Kidney (tissue), 13 donors: ENCODE measurements at regions not wholly inside any gene's neighbourhood (a gene's known extent, or its start where the extent isn't known, plus 50 kb on each side); places are given as distances from the start of the nearest gene placed in this dataset.

ENCODE experiments used
- DNase-seq, 5 donors: peaks; one replicate each; pipeline ENCODE4 v3.0.0-alpha.2; 2013 to 2020
- FAIRE-seq: peaks from 2 replicates; lab custom pipeline; 2012; peaks lifted over from hg19 to GRCh38; lab: Jason Lieb, UNC
- H3K27ac ChIP-seq, 2 donors: one replicate each; pipeline ENCODE4 v1.7.0; 2013; ENCODE audit warnings: low read depth in 2 of 2, low read length in 2 of 2, inconsistent platforms in 1 of 2
- H3K27me3 ChIP-seq: one replicate; pipeline ENCODE4 v1.7.1; 2013; ENCODE audit warnings: low read length, inconsistent platforms; ENCODE audit not compliant: control insufficient read depth, insufficient read depth
- H3K36me3 ChIP-seq, 3 donors: one replicate each; pipeline versions ENCODE4 v1.7.0 to v1.7.1; 2013; ENCODE audit warnings: low read length in 3 of 3, control low read depth in 1 of 3, inconsistent platforms in 1 of 3; ENCODE audit not compliant: insufficient read depth in 3 of 3, control insufficient read depth in 2 of 3
- H3K4me1 ChIP-seq, 3 donors: one replicate each; pipeline versions ENCODE4 v1.7.0 to v1.7.1; 2013; ENCODE audit warnings: low read length in 3 of 3, inconsistent platforms in 1 of 3, low read depth in 1 of 3; ENCODE audit not compliant: control insufficient read depth in 2 of 3, insufficient read depth in 2 of 3
- H3K4me3 ChIP-seq, 3 donors: one replicate each; pipeline versions ENCODE4 v1.7.0 to v1.8.1; 2013; ENCODE audit warnings: low read length in 3 of 3, control low read depth in 1 of 3, inconsistent platforms in 1 of 3
- H3K9ac ChIP-seq, 3 donors: one replicate each; pipeline versions ENCODE4 v1.7.0 to v1.7.1; 2013; ENCODE audit warnings: low read length in 3 of 3, control low read depth in 1 of 3, inconsistent platforms in 1 of 3
- H3K9me3 ChIP-seq, 3 donors: one replicate each; pipeline versions ENCODE4 v1.7.0 to v1.7.1; 2013; ENCODE audit warnings: low read length in 3 of 3, control low read depth in 1 of 3, inconsistent platforms in 1 of 3; ENCODE audit not compliant: control insufficient read depth in 2 of 3, insufficient read depth in 1 of 3
- CTCF ChIP-seq: IDR thresholded peaks from 3 replicates; pipeline ENCODE4 v1.5.1; 2012; ENCODE audit warnings: mild to moderate bottlenecking, moderate library complexity, borderline replicate concordance; ENCODE audit not compliant: insufficient read depth; ENCODE audit errors: extremely low read depth
- intact Hi-C: fragments of 100-400 bp; cut with DNase I; formaldehyde crosslinking; loops from one replicate; pipeline ENCODE4 v1.11.1; 2022
- donor health status: control.
- donor health status: control.
- donor health status: control.
- donor health status: control.
- donor health status: control.
- donor health status: DM: yes; HTN: yes; CAD: no.
- donor health status: Normal renal cell carcinoma (clear cell type).

DNA sequence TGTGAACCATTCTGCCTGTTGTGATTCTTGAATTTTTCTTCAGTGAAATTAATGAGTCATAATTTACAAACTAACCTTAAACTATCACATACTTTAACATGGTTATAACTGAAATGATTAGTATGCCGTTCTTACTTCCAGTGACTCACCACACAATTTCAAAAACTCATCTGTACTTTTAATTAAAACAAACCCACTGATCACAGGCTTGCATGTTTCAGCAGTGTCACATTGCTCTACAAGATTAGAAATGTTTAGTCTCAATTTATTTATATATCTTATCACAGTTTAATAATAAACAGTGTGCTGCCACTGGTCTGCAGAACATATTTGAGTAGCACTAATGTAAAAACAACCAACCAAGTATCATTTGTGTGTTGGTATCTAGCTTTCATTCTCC lies 2227.9 kb upstream of the PCDH20 start:
- H3K9ac ChIP-seq = no peak overlapping the region
- FAIRE-seq (no peak), DNase-seq (no peak)
- H3K27ac ChIP-seq = no peak overlapping the region
- no peaks in the 10 kb centered on the region for H3K4me1 ChIP-seq
- intact Hi-C loops = no loop called here
- H3K27me3 ChIP-seq = no peaks in the 10 kb centered on the region
- no peak overlapping the region for H3K4me3 ChIP-seq
- no peak for TF ChIP-seq CTCF
- H3K36me3 ChIP-seq = no peaks in the 10 kb centered on the region
- H3K9me3 ChIP-seq = no peaks in the 10 kb centered on the region

- Histone ChIP-seq H3K4me3 (peak overlapping the region; percentile 40 to 82 (median 57)), H3K4me1 (no peaks in the 10 kb centered on the region), H3K36me3 (no peaks in the 10 kb centered on the region), H3K9me3 (no peaks in the 10 kb centered on the region), H3K9ac (peak overlapping the region in 1 of 3 donors; percentile 31), H3K27me3 (no peaks in the 10 kb centered on the region), H3K27ac (no peak overlapping the region)
- peak; percentile 21 for TF ChIP-seq CTCF
- intact Hi-C loops = no loop called here
- no peak for DNase-seq
- peak; percentile 54 for FAIRE-seq
Measured at GRCh38 chr13:63636316-63636993, 2220.8 kb upstream of the PCDH20 start.

DNA sequence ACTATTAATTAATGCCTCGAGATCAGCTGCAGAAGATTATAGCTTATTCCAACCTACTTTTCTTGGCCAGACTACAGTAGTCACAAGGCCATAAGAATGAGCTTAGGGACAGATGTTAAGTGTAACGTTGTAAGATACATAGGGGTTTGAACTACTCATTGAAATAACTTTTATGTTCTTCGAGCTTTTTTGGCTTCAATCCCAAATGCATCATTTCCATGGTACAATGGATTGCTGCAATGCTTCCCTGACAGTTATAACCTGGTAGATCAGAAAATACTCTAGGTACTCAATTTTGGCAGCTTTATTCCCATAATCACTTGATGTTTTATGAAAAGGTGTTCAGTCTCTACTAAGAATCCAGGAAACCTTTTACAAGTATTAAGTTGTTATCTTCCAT lies 2216.7 kb upstream of the PCDH20 start:
- no peaks in the 10 kb centered on the region for H3K4me1 ChIP-seq
- no peaks in the 10 kb centered on the region for H3K36me3 ChIP-seq
- no peak overlapping the region for H3K9ac ChIP-seq
- H3K27ac ChIP-seq = no peak overlapping the region
- no peak for TF ChIP-seq CTCF
- no peaks in the 10 kb centered on the region for H3K27me3 ChIP-seq
- H3K9me3 ChIP-seq = no peaks in the 10 kb centered on the region
- H3K4me3 ChIP-seq = no peak overlapping the region
- DNase-seq (peak in 1 of 5 donors; percentile 13), FAIRE-seq (no peak)
- intact Hi-C loops = no loop called here

- no peak overlapping the region for H3K27ac ChIP-seq
- no peak overlapping the region for H3K4me3 ChIP-seq
- TF ChIP-seq CTCF = no peak
- no peaks in the 10 kb centered on the region for H3K27me3 ChIP-seq
- FAIRE-seq = no peak
- intact Hi-C loops = no loop called here
- H3K36me3 ChIP-seq = no peaks in the 10 kb centered on the region
- H3K9me3 ChIP-seq = no peaks in the 10 kb centered on the region
- no peak for DNase-seq
- no peak overlapping the region for H3K9ac ChIP-seq
- H3K4me1 ChIP-seq = no peaks in the 10 kb centered on the region
Measured at GRCh38 chr13:63631006-63631405, 2215.4 kb upstream of the PCDH20 start.
